SKM-1 treated with dmso at 0.1 percent for 144 hours (cell line): ENCODE measurements at regions not wholly inside any gene's neighbourhood (a gene's known extent, or its start where the extent isn't known, plus 50 kb on each side); places are given as distances from the start of the nearest gene placed in this dataset.
"Not testable (repeated sequence)": the region's sequence is repeated elsewhere in the genome, so short reads cannot be mapped to it uniquely, and the experiment has no call there.

ENCODE experiments used
- DNase-seq: peaks from one replicate; lab custom pipeline; 2025; ENCODE audit not compliant: unreplicated experiment; lab: John Stamatoyannopoulos, UW

DNA sequence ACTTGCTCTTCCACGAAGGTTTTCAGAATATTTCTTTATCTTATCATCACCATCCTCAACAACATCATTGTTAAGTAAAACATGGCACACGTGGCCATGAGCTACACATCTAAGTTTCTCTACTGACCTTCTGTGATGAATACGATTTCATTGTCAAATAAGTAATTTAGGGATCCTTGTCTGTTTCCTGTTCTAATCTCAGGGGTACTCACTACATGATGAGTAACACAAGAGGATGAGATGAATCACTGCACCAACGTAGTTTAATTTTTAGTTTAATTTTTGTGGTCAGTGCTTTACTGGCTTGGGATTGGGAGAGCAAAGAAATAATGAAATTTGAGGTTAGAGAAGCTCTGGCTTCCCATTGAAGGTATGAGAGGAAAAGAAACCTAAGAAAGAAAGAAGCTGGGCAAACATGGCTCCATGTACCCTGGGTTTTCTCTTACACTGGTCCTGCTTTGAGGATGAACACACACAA lies 461.9 kb upstream of the KLF6 start:
- no peak for DNase-seq

DNA sequence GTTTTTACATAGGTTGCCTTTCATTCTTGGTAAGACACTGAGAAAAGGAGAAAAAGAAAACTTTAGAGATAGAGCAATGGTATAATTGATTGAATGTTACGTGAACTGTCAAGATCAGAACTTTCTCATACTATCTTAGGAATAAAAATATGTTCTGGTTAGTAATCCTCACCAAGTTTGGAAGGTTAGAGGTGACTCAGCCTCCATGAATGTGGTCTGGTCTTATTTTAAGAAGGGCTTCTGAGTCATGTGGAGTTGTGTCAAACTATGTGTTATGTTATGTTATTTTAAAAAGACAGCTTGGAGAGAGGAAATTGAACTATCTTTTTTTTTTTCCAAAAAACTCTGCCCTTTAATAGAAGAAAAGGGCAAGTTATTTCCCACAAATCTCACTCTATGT lies 458.6 kb upstream of the KLF6 start:
- no peak for DNase-seq

- DNase-seq, result no peak
Observed at GRCh38 chr10:4243169-4243568, 458.2 kb upstream of the KLF6 start.

- DNase-seq, result no peak
Observed at GRCh38 chr10:4242561-4243035, 457.6 kb upstream of the KLF6 start.

- no peak for DNase-seq
Observed at GRCh38 chr10:4241724-4242345, 456.8 kb upstream of the KLF6 start.

DNA sequence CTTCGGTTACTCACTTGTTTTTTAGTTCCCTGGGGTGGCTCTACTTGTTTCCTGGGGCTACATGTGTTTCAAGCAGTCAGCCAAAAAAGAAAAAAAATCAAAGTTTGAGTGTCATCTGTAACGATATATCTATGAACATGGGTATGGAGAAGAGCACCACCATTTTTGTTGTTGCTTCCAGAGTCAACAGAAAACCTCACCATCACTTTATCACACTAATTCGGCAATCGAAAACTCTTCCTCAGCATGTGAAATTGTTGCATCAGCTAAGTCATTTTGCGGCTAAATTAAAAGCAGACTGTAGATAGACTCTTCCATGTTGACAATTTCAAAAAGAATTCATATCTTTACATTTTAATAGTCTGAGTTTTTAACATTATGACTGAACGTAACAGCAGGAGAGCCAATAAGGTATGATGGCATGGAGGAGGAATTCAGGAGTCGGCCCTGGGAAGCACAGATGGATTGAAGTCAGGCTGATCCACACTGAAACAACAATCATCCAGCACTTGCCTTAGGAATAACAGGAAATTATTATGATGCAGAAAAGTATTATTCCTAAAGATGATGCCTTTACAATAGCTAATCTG lies 455.7 kb upstream of the KLF6 start:
- DNase-seq, result no peak

- DNase-seq, result no peak
Observed at GRCh38 chr10:4239186-4239585, 454.2 kb upstream of the KLF6 start.

- not testable (repeated sequence) for DNase-seq
Observed at GRCh38 chr10:4236905-4237304, 451.9 kb upstream of the KLF6 start.

- DNase-seq, result no peak
Observed at GRCh38 chr10:4234661-4235060, 449.7 kb upstream of the KLF6 start.

DNA sequence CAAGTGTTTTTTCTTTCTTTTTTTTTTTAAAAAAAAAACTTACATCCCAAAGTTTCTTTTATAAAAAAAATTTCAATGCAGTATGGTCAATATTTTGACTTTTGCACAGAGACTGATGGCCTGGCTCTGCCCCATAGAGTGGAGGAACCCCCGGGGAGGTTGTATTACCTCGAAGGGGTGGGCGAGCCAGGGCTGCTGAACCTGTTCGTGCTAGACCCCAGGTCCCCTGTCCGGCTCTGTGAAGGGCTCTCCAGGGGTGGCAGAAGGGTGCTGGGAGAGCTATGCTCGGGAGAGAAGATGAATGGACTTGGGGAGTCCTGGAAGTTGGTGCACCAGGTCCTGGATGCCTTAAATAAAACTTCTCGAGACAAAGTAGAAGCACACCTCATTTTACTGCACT lies 446.4 kb upstream of the KLF6 start:
- no peak for DNase-seq

DNA sequence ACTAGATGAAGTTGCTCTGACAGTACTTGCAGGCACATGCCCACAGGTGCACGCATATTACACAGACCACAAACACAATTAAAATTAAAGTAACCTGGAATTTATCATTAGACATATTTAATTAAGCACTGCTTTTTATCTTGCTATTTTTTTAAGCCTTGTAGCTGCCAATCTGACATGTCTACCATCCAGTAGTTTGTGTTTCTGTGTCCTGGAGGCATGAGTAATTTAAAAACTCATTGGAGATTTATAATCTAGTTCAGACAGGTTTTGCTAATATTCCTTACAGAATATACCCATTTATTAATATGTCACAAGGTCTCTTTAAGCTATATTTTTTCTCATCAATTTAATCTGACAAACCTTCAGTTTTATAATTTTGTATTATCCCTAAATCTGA lies 445.0 kb upstream of the KLF6 start:
- DNase-seq, result no peak

GRCh38 chr10:4229106-4229505 lies 444.1 kb upstream of the KLF6 start:
- no peak for DNase-seq

- no peak for DNase-seq
Observed at GRCh38 chr10:4227586-4227985, 442.6 kb upstream of the KLF6 start.

DNA sequence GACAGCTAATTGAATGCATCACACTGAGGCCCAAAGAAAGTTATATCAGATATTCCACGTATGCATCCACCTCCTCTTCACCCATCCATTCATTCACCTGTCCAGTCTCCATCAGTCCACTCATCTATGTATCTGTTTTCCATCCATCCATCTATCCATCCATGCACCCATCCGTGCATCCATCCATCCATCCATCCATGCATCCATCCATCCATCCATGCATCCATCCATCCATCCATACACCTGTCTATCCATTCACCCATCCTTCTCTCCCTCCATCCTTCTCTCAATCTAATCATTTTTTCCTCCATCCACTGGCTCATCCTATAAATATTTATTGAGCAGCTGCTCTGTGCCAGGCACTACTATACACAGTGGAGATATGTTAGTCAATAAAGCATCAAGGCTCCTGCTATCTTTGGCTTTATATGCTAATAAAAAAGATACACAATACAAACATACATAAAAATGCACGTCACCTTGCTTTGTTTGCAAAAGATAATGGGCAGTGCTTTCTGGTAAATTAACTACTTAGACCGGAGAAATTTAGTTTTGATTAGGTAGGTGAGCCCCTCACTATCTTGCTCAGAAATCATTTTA lies 442.0 kb upstream of the KLF6 start:
- no peak for DNase-seq

DNA sequence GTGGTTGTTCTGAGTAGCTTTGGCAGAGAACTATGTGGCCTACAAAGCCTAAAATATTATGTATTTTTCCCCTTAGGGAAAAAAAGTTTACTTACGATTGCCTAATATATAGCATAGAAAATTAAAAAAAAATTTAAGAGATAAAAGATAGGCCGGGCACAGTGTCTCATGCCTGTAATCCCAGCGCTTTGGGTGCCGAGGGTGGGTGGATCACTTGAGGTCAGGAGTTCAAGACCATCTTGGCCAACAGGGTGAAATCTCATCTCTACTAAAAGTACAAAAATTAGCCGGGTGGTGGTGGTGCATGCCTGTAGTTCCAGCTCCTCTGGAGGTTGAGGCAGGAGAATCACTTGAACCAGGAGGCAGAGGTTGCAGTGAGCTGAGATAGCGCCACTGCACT lies 439.2 kb upstream of the KLF6 start:
- DNase-seq, result no peak

- not testable (repeated sequence) for DNase-seq
Observed at GRCh38 chr10:4221310-4221709, 436.3 kb upstream of the KLF6 start.

DNA sequence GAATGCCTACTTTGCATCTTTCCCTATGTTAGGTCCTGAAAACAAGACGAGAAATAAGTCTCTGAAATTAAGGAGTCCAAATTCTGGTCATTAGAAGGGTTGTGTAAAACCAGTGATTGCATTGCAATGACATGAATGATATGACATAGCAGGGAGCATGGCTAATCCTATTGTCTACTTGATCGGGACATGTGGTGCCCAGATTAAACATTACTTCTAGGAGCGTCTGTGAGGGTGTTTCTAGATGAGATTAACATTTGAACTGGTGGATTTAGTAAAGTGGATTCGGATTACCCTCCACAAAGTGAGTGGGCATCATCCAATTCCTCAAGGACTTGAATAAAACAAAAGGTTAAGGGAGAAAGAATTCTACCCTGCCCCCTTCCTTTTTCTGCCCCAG lies 434.9 kb upstream of the KLF6 start:
- no peak for DNase-seq

- DNase-seq, result no peak
Observed at GRCh38 chr10:4217653-4218052, 432.6 kb upstream of the KLF6 start.

- DNase-seq, result no peak
Observed at GRCh38 chr10:4217187-4217586, 432.2 kb upstream of the KLF6 start.

DNA sequence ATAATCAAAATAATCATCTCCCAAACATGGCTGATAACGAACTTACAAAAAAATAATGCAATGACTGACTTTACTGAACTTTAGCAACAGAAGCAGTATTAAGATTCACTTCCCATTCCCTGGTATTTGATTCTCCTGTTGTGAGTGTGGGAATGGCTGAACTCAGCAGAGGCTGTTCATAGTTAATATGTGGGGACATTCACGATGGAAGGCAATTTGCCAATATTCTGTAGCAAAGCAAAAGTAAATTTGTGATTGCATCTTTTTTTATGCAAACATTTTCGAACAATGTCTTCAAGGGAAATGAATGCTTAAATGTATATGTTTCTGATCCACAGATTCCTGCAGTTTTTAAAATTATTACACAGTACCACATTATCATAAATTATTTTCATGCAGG lies 431.7 kb upstream of the KLF6 start:
- DNase-seq, result no peak

DNA sequence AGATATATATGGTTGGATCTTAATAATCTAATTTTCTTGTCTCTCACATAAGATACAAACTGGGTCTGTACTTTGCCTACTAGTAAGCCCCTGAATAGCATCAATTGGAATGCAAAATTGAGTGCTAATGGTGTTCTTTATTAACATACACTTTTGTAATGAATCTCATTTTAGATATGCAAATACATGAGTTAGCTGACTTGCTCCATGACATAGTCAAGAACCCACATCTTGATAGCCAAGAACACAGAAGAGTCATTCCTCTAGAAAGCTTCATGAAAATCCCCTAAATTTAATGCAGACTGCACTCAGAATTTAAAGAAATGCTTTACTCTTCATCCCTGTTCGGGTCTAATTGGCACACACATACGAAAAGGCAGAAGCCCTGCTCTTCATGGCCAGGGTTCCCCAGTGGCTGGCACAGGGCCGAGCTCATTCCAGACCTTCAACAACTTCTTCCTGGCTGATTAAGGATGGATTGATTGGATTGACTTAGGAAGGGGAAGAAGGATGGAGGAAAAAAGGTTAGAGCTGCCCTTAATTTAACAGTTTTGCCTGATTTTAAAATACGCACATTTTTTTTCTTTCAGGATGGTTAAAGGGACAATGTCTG lies 431.1 kb upstream of the KLF6 start:
- DNase-seq, result no peak

DNA sequence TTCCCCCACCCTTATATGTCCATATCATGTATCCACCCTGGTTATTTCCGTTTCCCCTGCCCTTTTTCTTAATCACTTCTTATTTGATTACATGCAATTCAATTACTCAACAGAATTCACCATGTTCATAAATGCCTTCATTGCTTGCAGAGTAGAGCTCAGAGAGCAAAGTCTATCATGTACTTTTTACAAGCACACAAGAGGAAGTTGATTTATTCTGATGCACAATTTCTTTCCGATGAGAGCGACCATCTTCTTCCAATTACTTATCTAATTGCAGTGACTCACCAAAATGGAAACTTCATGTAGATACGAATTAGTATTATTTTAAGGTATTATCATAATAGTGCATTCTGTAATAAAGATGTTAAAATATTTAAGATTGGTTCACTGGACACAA lies 430.5 kb upstream of the KLF6 start:
- DNase-seq, result no peak
